ENCODE measurements at regions not wholly inside any gene's neighbourhood (a gene's known extent, or its start where the extent isn't known, plus 50 kb on each side); places are given as distances from the start of the nearest gene placed in this dataset.

GRCh38 chr13:110777251-110777820, 63.8 kb downstream of the ING1 start:
- 77 to 78% (median 77%) methylated on average over 3 of the region's 3 CpGs for WGBS, 3 donors

DNA sequence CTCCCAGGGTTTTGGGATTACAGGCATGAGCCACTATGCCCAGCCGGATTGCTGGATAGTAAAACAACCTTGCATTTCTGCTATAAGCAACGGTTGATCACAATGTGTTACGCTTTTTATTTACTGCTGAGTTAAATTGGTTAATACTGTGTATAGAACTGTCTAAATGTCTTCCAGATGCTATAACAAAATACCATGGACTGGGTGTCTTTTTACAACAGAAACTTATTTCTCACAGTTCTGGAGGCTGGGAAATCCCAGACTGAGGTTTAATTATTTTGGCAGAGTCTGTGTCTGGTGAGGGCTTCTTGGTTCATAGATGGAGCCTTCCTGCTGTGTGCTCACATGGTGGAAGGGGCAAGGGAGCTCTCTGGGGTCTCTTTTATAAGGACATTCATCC, 65.5 kb downstream of the ING1 start:
- Histone ChIP-seq H3K4me3 (no peak overlapping the region), H3K9me3 (peaks cover 0 to 3% of the 10 kb centered on the region in 2 donors), H3K27me3 (no peaks in the 10 kb centered on the region), H3K27ac (no peak overlapping the region), H3K4me1 (ENCODE audit: insufficient read depth) (peaks cover 5% of the 10 kb centered on the region), H3K36me3 (no peaks in the 10 kb centered on the region)
- intact Hi-C loops (cut with DNase I), result no loop called here
- no peak for DNase-seq
- whole genome bisulfite sequencing, 3 donors, result 89 to 93% (median 91%) methylated on average over 3 of the region's 3 CpGs
- TF ChIP-seq POLR2A (IDR thresholded peaks at IDR 0.05) (no peak), EP300 (IDR thresholded peaks at IDR 0.05) (no peak), CTCF (IDR thresholded peaks at IDR 0.05) (no peak)

More at GRCh38 chr13:110777251-110777820, 63.8 kb downstream of the ING1 start:
- no peak for DNase-seq
- no peaks in the 10 kb centered on the region for H3K36me3 ChIP-seq
- H3K4me1 ChIP-seq (ENCODE audit: insufficient read depth), result peaks cover 5% of the 10 kb centered on the region
- intact Hi-C loops (cut with DNase I), result no loop called here
- H3K4me3 ChIP-seq, result no peak overlapping the region
- no peak overlapping the region for H3K27ac ChIP-seq
- H3K9me3 ChIP-seq, result no peaks in the 10 kb centered on the region
- H3K27me3 ChIP-seq, result no peaks in the 10 kb centered on the region
- no peak for TF ChIP-seq POLR2A (IDR thresholded peaks at IDR 0.05)
- TF ChIP-seq EP300 (IDR thresholded peaks at IDR 0.05), result no peak
- TF ChIP-seq CTCF (IDR thresholded peaks at IDR 0.05), result no peak

DNA sequence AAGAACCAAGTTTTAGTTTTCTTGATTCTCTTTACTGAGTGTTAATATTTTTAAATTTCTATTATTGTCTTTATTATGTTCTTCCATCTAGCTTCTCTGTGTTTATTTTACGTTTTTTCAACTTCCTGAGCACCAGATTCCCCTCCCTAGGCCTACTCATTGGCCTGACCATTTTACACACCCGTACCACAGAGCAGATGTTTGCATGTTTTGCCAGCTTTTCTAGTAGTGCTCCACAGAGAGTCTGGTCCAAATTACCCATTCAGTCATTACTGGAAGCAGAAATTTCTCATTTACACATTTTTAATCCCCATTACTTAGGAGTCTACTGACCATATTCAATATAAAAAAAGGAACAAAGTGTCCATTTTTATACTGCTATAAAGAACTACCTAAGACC, 66.9 kb downstream of the ING1 start:
- Histone ChIP-seq H3K4me3 (no peak overlapping the region), H3K36me3 (no peaks in the 10 kb centered on the region), H3K9me3 (peaks cover 0 to 3% of the 10 kb centered on the region in 2 donors), H3K4me1 (ENCODE audit: insufficient read depth) (peaks cover 4% of the 10 kb centered on the region), H3K27me3 (no peaks in the 10 kb centered on the region), H3K27ac (no peak overlapping the region)
- no peak for TF ChIP-seq CTCF (IDR thresholded peaks at IDR 0.05)
- no peak for TF ChIP-seq EP300 (IDR thresholded peaks at IDR 0.05)
- no peak for TF ChIP-seq POLR2A (IDR thresholded peaks at IDR 0.05)
- intact Hi-C loops (cut with DNase I), result no loop called here
- DNase-seq, result no peak
- WGBS, 3 donors, result 29 to 43% (median 40%) methylated on average over 2 of the region's 2 CpGs

DNA sequence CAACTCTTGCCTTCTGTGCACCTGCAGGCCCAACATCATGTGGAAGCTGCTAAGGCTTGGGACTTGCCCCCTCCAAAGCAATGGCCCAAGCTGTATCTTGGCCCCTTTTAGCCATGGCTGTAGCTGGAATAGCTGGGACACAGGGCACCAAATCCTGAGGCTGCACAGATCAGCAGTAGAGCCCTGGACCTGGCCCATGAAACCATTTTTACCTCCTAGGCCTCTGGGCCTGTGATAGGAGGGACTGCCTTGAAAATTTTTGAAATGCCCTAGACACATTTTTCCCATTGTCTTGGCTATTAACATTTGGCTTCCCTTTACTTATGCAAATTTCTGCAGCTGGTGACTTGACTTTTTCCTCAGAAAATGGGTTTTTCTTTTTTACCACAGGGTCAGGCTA, 68.7 kb downstream of the ING1 start:
- no peaks in the 10 kb centered on the region for H3K36me3 ChIP-seq
- no peak for TF ChIP-seq POLR2A (IDR thresholded peaks at IDR 0.05)
- no peak for TF ChIP-seq EP300 (IDR thresholded peaks at IDR 0.05)
- no peak for TF ChIP-seq CTCF (IDR thresholded peaks at IDR 0.05)
- peaks cover 0 to 3% of the 10 kb centered on the region in 2 donors for H3K9me3 ChIP-seq
- H3K27me3 ChIP-seq, result no peaks in the 10 kb centered on the region
- no peaks in the 10 kb centered on the region for H3K4me1 ChIP-seq (ENCODE audit: insufficient read depth)
- no peak overlapping the region for H3K27ac ChIP-seq
- intact Hi-C loops (cut with DNase I), result no loop called here
- DNase-seq, result no peak
- H3K4me3 ChIP-seq, result no peak overlapping the region
